NCI-H2081 treated with DMSO at 0.1 percent for 48 hours (cell line): ENCODE measurements at regions not wholly inside any gene's neighbourhood (a gene's known extent, or its start where the extent isn't known, plus 50 kb on each side); places are given as distances from the start of the nearest gene placed in this dataset.

Experiments used
- DNase-seq: peaks from one replicate; lab custom pipeline; 2025; lab: John Stamatoyannopoulos, UW

GRCh38 chr6:66796987-66797386 lies 1090.0 kb upstream of the EYS start:
- DNase-seq, result no peak

GRCh38 chr6:66788579-66788978 lies 1081.6 kb upstream of the EYS start:
- DNase-seq, result no peak

GRCh38 chr6:66772800-66773199 lies 1065.8 kb upstream of the EYS start:
- DNase-seq, result no peak

GRCh38 chr6:66771626-66772025 lies 1064.6 kb upstream of the EYS start:
- no peak for DNase-seq

GRCh38 chr6:66751630-66752029 lies 1044.6 kb upstream of the EYS start:
- DNase-seq, result no peak

- DNase-seq, result no peak
Observed at GRCh38 chr6:66740346-66740745, 1033.3 kb upstream of the EYS start.

- no peak for DNase-seq
Observed at GRCh38 chr6:66735106-66735890, 1028.3 kb upstream of the EYS start.

- DNase-seq, result no peak
Observed at GRCh38 chr6:66731310-66731709, 1024.3 kb upstream of the EYS start.

GRCh38 chr6:66725670-66726069 lies 1018.6 kb upstream of the EYS start:
- DNase-seq, result no peak

- DNase-seq, result no peak
Observed at GRCh38 chr6:66717801-66718200, 1010.8 kb upstream of the EYS start.

GRCh38 chr6:66699385-66699784 lies 992.4 kb upstream of the EYS start:
- no peak for DNase-seq

- DNase-seq, result no peak
Observed at GRCh38 chr6:66689608-66690007, 982.6 kb upstream of the EYS start.

GRCh38 chr6:66687611-66688140 lies 980.6 kb upstream of the EYS start:
- no peak for DNase-seq

GRCh38 chr6:66675906-66676305 lies 968.9 kb upstream of the EYS start:
- no peak for DNase-seq

GRCh38 chr6:66664112-66664511 lies 957.1 kb upstream of the EYS start:
- DNase-seq, result no peak

GRCh38 chr6:66662721-66663507 lies 955.9 kb upstream of the EYS start:
- DNase-seq, result no peak

- no peak for DNase-seq
Observed at GRCh38 chr6:66662196-66662595, 955.2 kb upstream of the EYS start.

GRCh38 chr6:66655420-66655819 lies 948.4 kb upstream of the EYS start:
- DNase-seq, result no peak

- no peak for DNase-seq
Observed at GRCh38 chr6:66638518-66638917, 931.5 kb upstream of the EYS start.

GRCh38 chr6:66638099-66638498 lies 931.1 kb upstream of the EYS start:
- DNase-seq, result no peak

GRCh38 chr6:66628917-66629316 lies 921.9 kb upstream of the EYS start:
- DNase-seq, result no peak

- DNase-seq, result no peak
Observed at GRCh38 chr6:66623050-66623449, 916.0 kb upstream of the EYS start.

- DNase-seq, result no peak
Observed at GRCh38 chr6:66605971-66606370, 898.9 kb upstream of the EYS start.
